ENCODE measurements at regions not wholly inside any gene's neighbourhood (a gene's known extent, or its start where the extent isn't known, plus 50 kb on each side); places are given as distances from the start of the nearest gene placed in this dataset.

- Histone ChIP-seq H3K9me3 (ENCODE audit: insufficient read depth, low read length) (no peaks in the 10 kb centered on the region), H3K27me3 (ENCODE audit: low read depth, low read length) (no peaks in the 10 kb centered on the region), H3K9ac (ENCODE audit: low read length) (no peak overlapping the region), H3K36me3 (replicated peaks; ENCODE audit: low read depth, low read length) (no peaks in the 10 kb centered on the region), H3K27ac (ENCODE audit: low read length) (no peak overlapping the region), H3K4me2 (ENCODE audit: low read length) (no peak overlapping the region), H3K4me3 (ENCODE audit: low read length) (no peak overlapping the region), H4K20me1 (ENCODE audit: insufficient read depth, low read length) (no peaks in the 10 kb centered on the region), H2AFZ (ENCODE audit: low read depth, low read length) (no peak overlapping the region), H3K4me1 (ENCODE audit: low read length) (no peaks in the 10 kb centered on the region), H3K79me2 (ENCODE audit: low read length) (no peaks in the 10 kb centered on the region)
- TF ChIP-seq CTCF (IDR thresholded peaks at IDR 0.05; ENCODE audit: low read depth, low read length) (no peak), EZH2phosphoT487 (IDR thresholded peaks at IDR 0.05; ENCODE audit: low read depth) (no peak)
Measured at GRCh38 chr12:97995559-97995958, 519.8 kb upstream of the TMPO start.

GRCh38 chr12:98001430-98001829 lies 514.0 kb upstream of the TMPO start:
- TF ChIP-seq CTCF (IDR thresholded peaks at IDR 0.05; ENCODE audit: low read depth, low read length) (no peak), EZH2phosphoT487 (IDR thresholded peaks at IDR 0.05; ENCODE audit: low read depth) (no peak)
- Histone ChIP-seq H3K27ac (ENCODE audit: low read length) (no peak overlapping the region), H3K4me3 (ENCODE audit: low read length) (no peak overlapping the region), H3K79me2 (ENCODE audit: low read length) (no peaks in the 10 kb centered on the region), H2AFZ (ENCODE audit: low read depth, low read length) (no peak overlapping the region), H3K36me3 (replicated peaks; ENCODE audit: low read depth, low read length) (no peaks in the 10 kb centered on the region), H3K4me2 (ENCODE audit: low read length) (no peak overlapping the region), H3K9me3 (ENCODE audit: insufficient read depth, low read length) (no peaks in the 10 kb centered on the region), H3K9ac (ENCODE audit: low read length) (no peak overlapping the region), H4K20me1 (ENCODE audit: insufficient read depth, low read length) (no peaks in the 10 kb centered on the region), H3K27me3 (ENCODE audit: low read depth, low read length) (peaks cover 5% of the 10 kb centered on the region; the same call in 1 of the 2 replicates), H3K4me1 (ENCODE audit: low read length) (no peaks in the 10 kb centered on the region)

- H3K9me3 ChIP-seq (ENCODE audit: insufficient read depth, low read length) = no peaks in the 10 kb centered on the region
- no peak overlapping the region for H3K9ac ChIP-seq (ENCODE audit: low read length)
- H3K4me1 ChIP-seq (ENCODE audit: low read length) = no peaks in the 10 kb centered on the region
- H3K4me3 ChIP-seq (ENCODE audit: low read length) = no peak overlapping the region
- peaks cover 5% of the 10 kb centered on the region; the same call in 1 of the 2 replicates for H3K27me3 ChIP-seq (ENCODE audit: low read depth, low read length)
- H3K79me2 ChIP-seq (ENCODE audit: low read length) = no peaks in the 10 kb centered on the region
- TF ChIP-seq EZH2phosphoT487 (IDR thresholded peaks at IDR 0.05; ENCODE audit: low read depth) (no peak), CTCF (IDR thresholded peaks at IDR 0.05; ENCODE audit: low read depth, low read length) (peak; percentile 63)
- H4K20me1 ChIP-seq (ENCODE audit: insufficient read depth, low read length) = no peaks in the 10 kb centered on the region
- no peak overlapping the region for H2AFZ ChIP-seq (ENCODE audit: low read depth, low read length)
- no peaks in the 10 kb centered on the region for H3K36me3 ChIP-seq (replicated peaks; ENCODE audit: low read depth, low read length)
- H3K27ac ChIP-seq (ENCODE audit: low read length) = no peak overlapping the region
- H3K4me2 ChIP-seq (ENCODE audit: low read length) = peak overlapping the region; percentile 40
Measured at GRCh38 chr12:98002887-98003493, 512.4 kb upstream of the TMPO start.

- Histone ChIP-seq H3K4me2 (ENCODE audit: low read length) (no peak overlapping the region), H3K36me3 (replicated peaks; ENCODE audit: low read depth, low read length) (no peaks in the 10 kb centered on the region), H3K27me3 (ENCODE audit: low read depth, low read length) (peaks cover 3% of the 10 kb centered on the region; the same call in 1 of the 2 replicates), H3K4me1 (ENCODE audit: low read length) (no peaks in the 10 kb centered on the region), H3K4me3 (ENCODE audit: low read length) (no peak overlapping the region), H3K79me2 (ENCODE audit: low read length) (no peaks in the 10 kb centered on the region), H4K20me1 (ENCODE audit: insufficient read depth, low read length) (no peaks in the 10 kb centered on the region), H3K9ac (ENCODE audit: low read length) (no peak overlapping the region), H3K9me3 (ENCODE audit: insufficient read depth, low read length) (no peaks in the 10 kb centered on the region), H2AFZ (ENCODE audit: low read depth, low read length) (no peak overlapping the region), H3K27ac (ENCODE audit: low read length) (no peak overlapping the region)
- no peak for TF ChIP-seq EZH2phosphoT487 (IDR thresholded peaks at IDR 0.05; ENCODE audit: low read depth)
Measured at GRCh38 chr12:98007963-98008362, 507.4 kb upstream of the TMPO start.

Measured in OCI-LY3 (cell line).